HG03139 (cell line): ENCODE measurements at regions not wholly inside any gene's neighbourhood (a gene's known extent, or its start where the extent isn't known, plus 50 kb on each side); places are given as distances from the start of the nearest gene placed in this dataset.
A peak's percentile ranks its signal among the peaks of the same experiment; 100 is the strongest.

Experiments used
- ATAC-seq: cut with Tn5 transposase; IDR thresholded peaks from one replicate; pipeline ENCODE4 v1.9.1; 2021; ENCODE audit not compliant: unreplicated experiment

- ATAC-seq = peak; percentile 81
Measured at GRCh38 chr9:95822583-95823431, 52.7 kb upstream of the ERCC6L2 start.

- no peak for ATAC-seq
Measured at GRCh38 chr9:95822015-95822414, 53.5 kb upstream of the ERCC6L2 start.

- no peak for ATAC-seq
Measured at GRCh38 chr9:95820074-95820473, 55.4 kb upstream of the ERCC6L2 start.

- no peak for ATAC-seq
Measured at GRCh38 chr9:95819636-95820035, 55.9 kb upstream of the ERCC6L2 start.

- ATAC-seq = no peak
Measured at GRCh38 chr9:95817205-95817604, 58.3 kb upstream of the ERCC6L2 start.

GRCh38 chr9:95816716-95817115 lies 58.8 kb upstream of the ERCC6L2 start:
- no peak for ATAC-seq

GRCh38 chr9:95815961-95816360 lies 59.5 kb upstream of the ERCC6L2 start:
- ATAC-seq = no peak

GRCh38 chr9:95815133-95815532 lies 60.4 kb upstream of the ERCC6L2 start:
- no peak for ATAC-seq

GRCh38 chr9:95813923-95814322 lies 61.6 kb upstream of the ERCC6L2 start:
- ATAC-seq = no peak

GRCh38 chr9:95810814-95811213 lies 64.7 kb upstream of the ERCC6L2 start:
- ATAC-seq = no peak

GRCh38 chr9:95810133-95810532 lies 65.4 kb upstream of the ERCC6L2 start:
- ATAC-seq = no peak

- ATAC-seq = no peak
Measured at GRCh38 chr9:95809686-95810085, 65.8 kb upstream of the ERCC6L2 start.

GRCh38 chr9:95808011-95808410 lies 67.5 kb upstream of the ERCC6L2 start:
- ATAC-seq = no peak

- ATAC-seq = no peak
Measured at GRCh38 chr9:95807326-95807947, 68.1 kb upstream of the ERCC6L2 start.

GRCh38 chr9:95803197-95803596 lies 72.3 kb upstream of the ERCC6L2 start:
- ATAC-seq = no peak

- no peak for ATAC-seq
Measured at GRCh38 chr9:95801797-95802196, 73.7 kb upstream of the ERCC6L2 start.

- no peak for ATAC-seq
Measured at GRCh38 chr9:95796029-95796428, 79.5 kb upstream of the ERCC6L2 start.

GRCh38 chr9:95793924-95794828 lies 81.3 kb upstream of the ERCC6L2 start:
- ATAC-seq = no peak

- no peak for ATAC-seq
Measured at GRCh38 chr9:95791695-95792094, 83.8 kb upstream of the ERCC6L2 start.

GRCh38 chr9:95791286-95791685 lies 84.2 kb upstream of the ERCC6L2 start:
- no peak for ATAC-seq

GRCh38 chr9:95788521-95788991 lies 86.9 kb upstream of the ERCC6L2 start:
- ATAC-seq = no peak
